ENCODE measurements at regions not wholly inside any gene's neighbourhood (a gene's known extent, or its start where the extent isn't known, plus 50 kb on each side); places are given as distances from the start of the nearest gene placed in this dataset.

GRCh38 chr12:40508421-40508820 is 183.8 kb upstream of the CNTN1 start:
- TF ChIP-seq POLR2AphosphoS5 (IDR thresholded peaks at IDR 0.05; ENCODE audit: low read depth, low read length) (no peak), POLR2A (IDR thresholded peaks at IDR 0.05; ENCODE audit: low read depth, low read length) (no peak), TAF1 (IDR thresholded peaks at IDR 0.05; ENCODE audit: low read depth, low read length) (no peak)

Data from GM12891 (cell line).